IMR-90 (cell line): ENCODE measurements at regions not wholly inside any gene's neighbourhood (a gene's known extent, or its start where the extent isn't known, plus 50 kb on each side); places are given as distances from the start of the nearest gene placed in this dataset.

ENCODE experiments used
- ATAC-seq: fragments of 200-7000 bp; cut with Tn5 transposase; 2 replicates; pipeline ENCODE4 v1.9.1; 2020; ENCODE audit warnings: low read depth, mild to moderate bottlenecking, moderate library complexity
- BruUV-seq: library from RNA; stranded (reverse); fragments of 400-500 nt; replicated peaks from 2 replicates; lab custom pipeline; 2021; lab: Mats Ljungman, UMichigan
- CTCF ChIA-PET: fragments of 300-600 bp; formaldehyde crosslinking; extraction: SDS; loops from one replicate; lab custom pipeline; 2021; ENCODE audit warnings: antibody characterized with exemption; lab: Yijun Ruan, JAX
- POLR2A ChIA-PET: fragments of 300-600 bp; sonication (Branson Sonifier 250); formaldehyde crosslinking; loops from one replicate; lab custom pipeline; 2022; ENCODE audit warnings: antibody characterized with exemption; ENCODE audit not compliant: unreplicated experiment; lab: Charles Lee
- DNase-seq: peaks from one replicate; pipeline ENCODE4 v3.0.0; 2013
- H2AFZ ChIP-seq: replicated peaks from 2 replicates; pipeline ENCODE3; 2013; ENCODE audit warnings: low read length, mild to moderate bottlenecking; ENCODE audit not compliant: poor library complexity
- H2AK5ac ChIP-seq: 2 replicates; pipeline ENCODE4 v1.6.1; 2013; ENCODE audit warnings: low read depth, low read length, inconsistent platforms
- H2AK9ac ChIP-seq: replicated peaks from 2 replicates; pipeline ENCODE3; 2013; ENCODE audit warnings: mild to moderate bottlenecking, low read depth, low read length, moderate library complexity; ENCODE audit not compliant: poor library complexity
- H2BK120ac ChIP-seq: 2 replicates; pipeline ENCODE4 v1.6.1; 2013; ENCODE audit warnings: low read depth, low read length, inconsistent platforms
- H2BK15ac ChIP-seq: 3 replicates; pipeline ENCODE4 v1.6.1; 2013; ENCODE audit warnings: low read depth, low read length, inconsistent platforms
- H2BK20ac ChIP-seq: 2 replicates; pipeline ENCODE4 v1.6.1; 2013; ENCODE audit warnings: low read depth, mild to moderate bottlenecking, inconsistent platforms, low read length, moderate library complexity
- H2BK5ac ChIP-seq: 2 replicates; pipeline ENCODE4 v1.6.1; 2013; ENCODE audit warnings: mild to moderate bottlenecking, low read depth, low read length, inconsistent platforms; ENCODE audit not compliant: poor library complexity, severe bottlenecking
- H3K14ac ChIP-seq: replicated peaks from 2 replicates; pipeline ENCODE4 v1.6.1; 2013; ENCODE audit warnings: low read depth, low read length, inconsistent platforms
- H3K18ac ChIP-seq: 2 replicates; pipeline ENCODE4 v1.6.1; 2013; ENCODE audit warnings: low read depth, low read length, control low read depth
- H3K23ac ChIP-seq: 2 replicates; pipeline ENCODE4 v1.6.1; 2013; ENCODE audit warnings: low read depth, low read length, inconsistent platforms
- H3K27ac ChIP-seq: 2 replicates; pipeline ENCODE4 v1.5.1; 2013; ENCODE audit warnings: mild to moderate bottlenecking, control low read depth, low read length; ENCODE audit not compliant: insufficient read depth
- H3K27me3 ChIP-seq: 2 replicates; pipeline ENCODE4 v1.6.1; 2013; ENCODE audit warnings: low read length; ENCODE audit not compliant: control insufficient read depth, insufficient read depth
- H3K36me3 ChIP-seq: 2 replicates; pipeline ENCODE4 v1.6.1; 2013; ENCODE audit warnings: low read length, mixed read lengths; ENCODE audit not compliant: control insufficient read depth, insufficient read depth
- H3K4ac ChIP-seq: 2 replicates; pipeline ENCODE4 v1.6.1; 2013; ENCODE audit warnings: low read depth, low read length, inconsistent platforms
- H3K4me1 ChIP-seq: 2 replicates; pipeline ENCODE4 v1.6.1; 2013; ENCODE audit warnings: low read length, mixed read lengths; ENCODE audit not compliant: control insufficient read depth, insufficient read depth
- H3K4me2 ChIP-seq: 2 replicates; pipeline ENCODE4 v1.6.1; 2013; ENCODE audit warnings: low read depth, mild to moderate bottlenecking, control low read depth, low read length, moderate library complexity
- H3K4me3 ChIP-seq: 2 replicates; pipeline ENCODE4 v1.5.1; 2013; ENCODE audit warnings: low read depth, mild to moderate bottlenecking, control low read depth, low read length, moderate library complexity; ENCODE audit not compliant: insufficient read depth
- H3K56ac ChIP-seq: 2 replicates; pipeline ENCODE4 v1.6.1; 2013; ENCODE audit warnings: low read length, inconsistent platforms; ENCODE audit not compliant: insufficient read depth; ENCODE audit errors: extremely low read depth
- H3K79me1 ChIP-seq, 2 experiments: 2 replicates each; pipeline ENCODE4 v1.6.1; 2013; ENCODE audit warnings: low read length in 2 of 2, inconsistent platforms in 1 of 2, low read depth in 1 of 2
- H3K9ac ChIP-seq: 2 replicates; pipeline ENCODE4 v1.6.1; 2013; ENCODE audit warnings: low read depth, low read length, control low read depth
- H3K9me1 ChIP-seq: 2 replicates; pipeline ENCODE4 v1.6.1; 2013; ENCODE audit warnings: low read length, inconsistent platforms; ENCODE audit not compliant: insufficient read depth
- H3K9me3 ChIP-seq: 2 replicates; pipeline ENCODE4 v1.6.1; 2013; ENCODE audit warnings: low read length; ENCODE audit not compliant: control insufficient read depth, insufficient read depth
- H4K20me1 ChIP-seq: 2 replicates; pipeline ENCODE4 v1.6.1; 2013; ENCODE audit warnings: low read length, inconsistent platforms; ENCODE audit not compliant: insufficient read depth
- H4K5ac ChIP-seq: 2 replicates; pipeline ENCODE4 v1.6.1; 2013; ENCODE audit warnings: mild to moderate bottlenecking, low read depth, low read length, control low read depth
- H4K8ac ChIP-seq, 2 experiments: 2 replicates each; pipeline ENCODE4 v1.6.1; 2013; ENCODE audit warnings: low read depth in 2 of 2, low read length in 2 of 2, control low read depth in 1 of 2, inconsistent platforms in 1 of 2
- H4K91ac ChIP-seq: 2 replicates; pipeline ENCODE4 v1.6.1; 2013; ENCODE audit warnings: low read depth, low read length, inconsistent platforms; ENCODE audit not compliant: insufficient read depth
- BHLHE40 ChIP-seq: fragments of 150-350 bp; IDR thresholded peaks from 2 replicates; pipeline ENCODE4 v1.6.1; 2016; ENCODE audit warnings: mild to moderate bottlenecking, low read depth, low read length
- CEBPB ChIP-seq: IDR thresholded peaks from 2 replicates; pipeline ENCODE4 v1.6.1; 2012; ENCODE audit warnings: low read depth, low read length, improper control_type of control experiment
- MXI1 ChIP-seq: IDR thresholded peaks from 2 replicates; pipeline ENCODE4 v1.6.1; 2012; ENCODE audit warnings: low read depth, mild to moderate bottlenecking, low read length, moderate library complexity, borderline replicate concordance
- POLR2A ChIP-seq: IDR thresholded peaks from 2 replicates; pipeline ENCODE4 v1.6.1; 2012; ENCODE audit warnings: mild to moderate bottlenecking, low read depth, low read length
- RAD21 ChIP-seq: IDR thresholded peaks from 2 replicates; pipeline ENCODE4 v1.6.1; 2012; ENCODE audit warnings: low read length, improper control_type of control experiment
- WGBS, 2 experiments: methylation state at CpG; one replicate each; pipeline versions ENCODE4 v1.1.5 to v1.1.7; 2013; ENCODE audit warnings: missing lambda C conversion rate in 2 of 2; ENCODE audit not compliant: insufficient read length in 1 of 2; ENCODE audit errors: extremely low coverage in 2 of 2; 5-methylcytosine and 5-hydroxymethylcytosine counted together
- dilution Hi-C: fragments of 300-500 bp; cut with HindIII; formaldehyde crosslinking; loops from one replicate; pipeline ENCODE4 v1.14.3; 2018; ENCODE audit warnings: low sequenced_read_pairs; ENCODE audit not compliant: unreplicated experiment
- in situ Hi-C: fragments of 300-500 bp; cut with MboI; formaldehyde crosslinking; loops from 3 replicates; pipeline ENCODE4 v1.14.3; 2019; ENCODE audit warnings: low sequenced_read_pairs, inconsistent platforms, mixed read lengths
- intact Hi-C: fragments of 100-400 bp; cut with micrococcal nuclease; formaldehyde crosslinking; loops from 2 replicates; pipeline ENCODE4 v1.10.0; 2022
- TF ChIP-seq, protein P1 (sequence below): fragments of 150-350 bp; IDR thresholded peaks from 2 replicates; pipeline ENCODE4 v1.6.1; 2016; ENCODE audit warnings: low read depth, mild to moderate bottlenecking, low read length, moderate library complexity, borderline replicate concordance
- TF ChIP-seq, protein P2 (sequence below): conservative IDR thresholded peaks from 2 replicates; pipeline ENCODE4 v1.5.1; 2012; ENCODE audit warnings: mild to moderate bottlenecking, low read depth, low read length, improper control_type of control experiment

DNA sequence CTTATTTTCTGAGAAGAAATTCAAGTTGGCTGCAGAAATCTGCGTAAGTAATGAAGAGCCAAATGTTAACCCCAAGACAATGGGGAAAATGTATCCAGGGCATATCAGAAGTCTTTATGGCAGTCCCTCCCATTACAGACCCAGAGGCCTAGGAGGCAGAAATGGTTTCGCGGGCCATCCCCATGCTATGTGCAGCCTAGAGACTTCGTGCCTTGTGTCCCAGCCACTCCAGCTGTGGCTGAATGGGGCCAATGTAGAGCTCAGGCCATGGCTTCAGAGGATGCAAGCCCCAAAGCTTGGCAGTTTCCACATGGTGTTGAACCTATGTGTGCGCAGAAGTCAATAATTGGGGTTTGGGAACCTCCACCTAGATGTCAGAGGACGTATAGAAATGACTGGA lies 131.9 kb downstream of the GPR37 start:
- dilution Hi-C loops (no loop called here), intact Hi-C loops (no loop called here), in situ Hi-C loops (no loop called here)
- H2BK120ac ChIP-seq, result no peak overlapping the region
- no peaks in the 10 kb centered on the region for H3K4me1 ChIP-seq
- H4K5ac ChIP-seq, result no peak overlapping the region
- ATAC-seq (no peak), DNase-seq (no peak)
- H2AK5ac ChIP-seq, result no peak overlapping the region
- H3K9me3 ChIP-seq, result no peaks in the 10 kb centered on the region
- no peak overlapping the region for H4K8ac ChIP-seq
- no peaks in the 10 kb centered on the region for H3K36me3 ChIP-seq
- WGBS, 2 experiments, result 75% methylated on average over 4 of the region's 6 CpGs; no CpG with 5 or more reads in 1 of the 2 experiments
- no peak overlapping the region for H3K56ac ChIP-seq
- H3K18ac ChIP-seq, result no peak overlapping the region
- H3K9me1 ChIP-seq, result no peaks in the 10 kb centered on the region
- H2AK9ac ChIP-seq, result no peak overlapping the region
- H3K14ac ChIP-seq, result no peak overlapping the region
- H4K20me1 ChIP-seq, result no peaks in the 10 kb centered on the region
- H3K4me3 ChIP-seq, result no peak overlapping the region
- TF ChIP-seq RAD21 (no peak), POLR2A (no peak), CEBPB (no peak), BHLHE40 (no peak), MXI1 (no peak)
- TF ChIP-seq, protein P1, sequence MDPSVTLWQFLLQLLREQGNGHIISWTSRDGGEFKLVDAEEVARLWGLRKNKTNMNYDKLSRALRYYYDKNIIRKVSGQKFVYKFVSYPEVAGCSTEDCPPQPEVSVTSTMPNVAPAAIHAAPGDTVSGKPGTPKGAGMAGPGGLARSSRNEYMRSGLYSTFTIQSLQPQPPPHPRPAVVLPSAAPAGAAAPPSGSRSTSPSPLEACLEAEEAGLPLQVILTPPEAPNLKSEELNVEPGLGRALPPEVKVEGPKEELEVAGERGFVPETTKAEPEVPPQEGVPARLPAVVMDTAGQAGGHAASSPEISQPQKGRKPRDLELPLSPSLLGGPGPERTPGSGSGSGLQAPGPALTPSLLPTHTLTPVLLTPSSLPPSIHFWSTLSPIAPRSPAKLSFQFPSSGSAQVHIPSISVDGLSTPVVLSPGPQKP, result no peak
- TF ChIP-seq, protein P2, sequence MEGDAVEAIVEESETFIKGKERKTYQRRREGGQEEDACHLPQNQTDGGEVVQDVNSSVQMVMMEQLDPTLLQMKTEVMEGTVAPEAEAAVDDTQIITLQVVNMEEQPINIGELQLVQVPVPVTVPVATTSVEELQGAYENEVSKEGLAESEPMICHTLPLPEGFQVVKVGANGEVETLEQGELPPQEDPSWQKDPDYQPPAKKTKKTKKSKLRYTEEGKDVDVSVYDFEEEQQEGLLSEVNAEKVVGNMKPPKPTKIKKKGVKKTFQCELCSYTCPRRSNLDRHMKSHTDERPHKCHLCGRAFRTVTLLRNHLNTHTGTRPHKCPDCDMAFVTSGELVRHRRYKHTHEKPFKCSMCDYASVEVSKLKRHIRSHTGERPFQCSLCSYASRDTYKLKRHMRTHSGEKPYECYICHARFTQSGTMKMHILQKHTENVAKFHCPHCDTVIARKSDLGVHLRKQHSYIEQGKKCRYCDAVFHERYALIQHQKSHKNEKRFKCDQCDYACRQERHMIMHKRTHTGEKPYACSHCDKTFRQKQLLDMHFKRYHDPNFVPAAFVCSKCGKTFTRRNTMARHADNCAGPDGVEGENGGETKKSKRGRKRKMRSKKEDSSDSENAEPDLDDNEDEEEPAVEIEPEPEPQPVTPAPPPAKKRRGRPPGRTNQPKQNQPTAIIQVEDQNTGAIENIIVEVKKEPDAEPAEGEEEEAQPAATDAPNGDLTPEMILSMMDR, result no peak
- no peaks in the 10 kb centered on the region for H3K79me1 ChIP-seq
- H4K91ac ChIP-seq, result no peak overlapping the region
- no peak overlapping the region for H2BK20ac ChIP-seq
- no peak overlapping the region for H2BK5ac ChIP-seq
- no peak overlapping the region for H2BK15ac ChIP-seq
- H3K23ac ChIP-seq, result no peak overlapping the region
- no peak overlapping the region for H3K4me2 ChIP-seq
- CTCF ChIA-PET, result no interaction called here
- no peak overlapping the region for H3K9ac ChIP-seq
- H2AFZ ChIP-seq, result no peak overlapping the region
- H3K27me3 ChIP-seq, result no peaks in the 10 kb centered on the region
- H3K4ac ChIP-seq, result no peak overlapping the region
- BruUV-seq, result no TSS peak
- H3K27ac ChIP-seq, result no peak overlapping the region
- POLR2A ChIA-PET, result no interaction called here
